HepG2 (cell line): ENCODE measurements at regions not wholly inside any gene's neighbourhood (a gene's known extent, or its start where the extent isn't known, plus 50 kb on each side); places are given as distances from the start of the nearest gene placed in this dataset.

Experiments
- ATAC-seq: fragments of 200-7000 bp; cut with Tn5 transposase; 3 replicates; pipeline ENCODE4 v1.9.1; 2020; ENCODE audit warnings: mild to moderate bottlenecking, moderate library complexity
- BruUV-seq: library from RNA; stranded (reverse); fragments of 400-500 nt; replicated peaks from 2 replicates; lab custom pipeline; 2021; lab: Mats Ljungman, UMichigan
- CTCF ChIA-PET: fragments of 300-600 bp; formaldehyde crosslinking; extraction: SDS; loops from one replicate; lab custom pipeline; 2021; ENCODE audit warnings: low total read pairs, inconsistent platforms, low intra/inter-chr PET ratio; lab: Yijun Ruan, JAX
- POLR2A ChIA-PET: fragments of 350-600 bp; sonication (Branson Sonifier 250); formaldehyde crosslinking; loops from one replicate; lab custom pipeline; 2020; ENCODE audit warnings: antibody characterized with exemption, inconsistent platforms; lab: Yijun Ruan, JAX
- DNase-seq: peaks from one replicate; pipeline ENCODE4 v3.0.0-alpha.2; 2015; ENCODE audit warnings: low spot score
- FAIRE-seq: peaks from 3 replicates; lab custom pipeline; 2011; peaks lifted over from hg19 to GRCh38; lab: Jason Lieb, UNC
- H2AFZ ChIP-seq: one replicate; pipeline ENCODE4 v1.6.1; 2011; ENCODE audit warnings: low read length, inconsistent platforms
- H3K27ac ChIP-seq: fragments of 300-600 bp; 3 replicates; pipeline ENCODE4 v1.8.0; 2011; ENCODE audit warnings: mixed run types, mild to moderate bottlenecking, mixed read lengths, low read length, inconsistent platforms; ENCODE audit not compliant: insufficient read depth; ENCODE audit errors: extremely low read length
- H3K27me3 ChIP-seq, 2 experiments: fragments of 200-600 bp in 1 of 2; 2 replicates in 1 of 2; 3 replicates in 1 of 2; pipeline versions ENCODE4 v1.6.0 to v1.8.0; 2011; ENCODE audit warnings: low read length in 2 of 2, mild to moderate bottlenecking in 2 of 2, moderate library complexity in 2 of 2, inconsistent platforms in 1 of 2; ENCODE audit not compliant: insufficient read depth in 2 of 2, control insufficient read depth in 1 of 2
- H3K36me3 ChIP-seq, 2 experiments: fragments of 200-600 bp in 1 of 2; replicated peaks in 1 of 2; 2 replicates in 1 of 2; 3 replicates in 1 of 2; pipeline versions ENCODE4 v1.5.1 to v1.8.0; 2011; ENCODE audit warnings: low read length in 2 of 2, inconsistent platforms in 1 of 2; ENCODE audit not compliant: insufficient read depth in 2 of 2, control insufficient read depth in 1 of 2
- H3K4me1 ChIP-seq: 2 replicates; pipeline ENCODE4 v1.5.1; 2012; ENCODE audit warnings: low read length, inconsistent platforms; ENCODE audit not compliant: insufficient read depth
- H3K4me2 ChIP-seq: 2 replicates; pipeline ENCODE4 v1.6.0; 2011; ENCODE audit warnings: low read depth, low read length, inconsistent platforms
- H3K4me3 ChIP-seq, 3 experiments: fragments of 200-600 bp in 1 of 3; sonication (generic), shearing (Covaris generic) in 1 of 3; replicated peaks in 1 of 3; 2 replicates each; pipeline ENCODE4 v1.5.1; 2011 to 2016; ENCODE audit warnings: low read length in 3 of 3, inconsistent platforms in 2 of 3, low read depth in 2 of 3, mild to moderate bottlenecking in 2 of 3, control low read depth in 1 of 3, mixed read lengths in 1 of 3; ENCODE audit not compliant: insufficient read depth in 1 of 3
- H3K79me2 ChIP-seq: one replicate; pipeline ENCODE4 v1.6.1; 2011; ENCODE audit warnings: low read length, inconsistent platforms; ENCODE audit not compliant: insufficient read depth
- H3K9ac ChIP-seq: 2 replicates; pipeline ENCODE4 v1.6.0; 2011; ENCODE audit warnings: mild to moderate bottlenecking, low read depth, low read length, inconsistent platforms; ENCODE audit not compliant: insufficient read depth
- H3K9me3 ChIP-seq: 2 replicates; pipeline ENCODE4 v1.5.1; 2012; ENCODE audit warnings: mild to moderate bottlenecking, low read length
- H4K20me1 ChIP-seq: 2 replicates; pipeline ENCODE4 v1.6.0; 2011; ENCODE audit warnings: inconsistent platforms, mild to moderate bottlenecking, low read length, moderate library complexity; ENCODE audit not compliant: insufficient read depth
- CENPX ChIP-seq: sonication (generic); formaldehyde crosslinking; IDR thresholded peaks from 2 replicates; pipeline ENCODE4 v1.9.0; 2021; ENCODE audit warnings: mild to moderate bottlenecking, missing genetic modification reagents, moderate library complexity
- FOXJ3 ChIP-seq: sonication (generic); formaldehyde crosslinking; IDR thresholded peaks from 2 replicates; pipeline ENCODE4 v1.4.0; 2020; ENCODE audit warnings: missing genetic modification reagents, mild to moderate bottlenecking, borderline replicate concordance
- MLLT10 ChIP-seq: sonication (generic); formaldehyde crosslinking; IDR thresholded peaks from 2 replicates; pipeline ENCODE4 v1.4.0; 2020; ENCODE audit warnings: missing genetic modification reagents
- MXD4 ChIP-seq: IDR thresholded peaks from 2 replicates; pipeline ENCODE4 v1.6.1; 2016; ENCODE audit warnings: mild to moderate bottlenecking, missing biosample characterization, missing genetic modification reagents
- SNAI1 ChIP-seq: sonication (generic); formaldehyde crosslinking; IDR thresholded peaks from 2 replicates; pipeline ENCODE4 v1.5.0; 2020; ENCODE audit warnings: mild to moderate bottlenecking, missing genetic modification reagents, borderline replicate concordance
- ZBTB7B ChIP-seq: sonication (generic); formaldehyde crosslinking; IDR thresholded peaks from 2 replicates; pipeline ENCODE4 v1.4.0; 2020; ENCODE audit warnings: missing genetic modification reagents
- ZNF530 ChIP-seq: sonication (generic); formaldehyde crosslinking; IDR thresholded peaks from 2 replicates; pipeline ENCODE4 v1.5.0; 2020; ENCODE audit warnings: low read depth, mild to moderate bottlenecking, missing genetic modification reagents
- ZNF562 ChIP-seq: sonication (generic); formaldehyde crosslinking; IDR thresholded peaks from 2 replicates; pipeline ENCODE4 v1.8.0; 2022; ENCODE audit warnings: missing genetic modification reagents, borderline replicate concordance
- WGBS: methylation state at CpG from one replicate; pipeline ENCODE4 v1.1.6; 2017; ENCODE audit warnings: low lambda C conversion rate; 5-methylcytosine and 5-hydroxymethylcytosine counted together
- in situ Hi-C: cut with HindIII; loops from 2 replicates; pipeline ENCODE4 v1.10.0; 2017; ENCODE audit warnings: low pct_unique_long_range_greater_than_20kb; ENCODE audit not compliant: extremely low pct_ligation_motif_present
- intact Hi-C: fragments of 100-400 bp; cut with micrococcal nuclease; formaldehyde crosslinking; loops from one replicate; pipeline ENCODE4 v1.10.0; 2022; ENCODE audit not compliant: unreplicated experiment
- TF ChIP-seq, protein P1 (sequence below): IDR thresholded peaks from 2 replicates; pipeline ENCODE4 v1.6.1; 2016
- TF ChIP-seq, protein P2 (sequence below): sonication (generic); formaldehyde crosslinking; conservative IDR thresholded peaks from 2 replicates; pipeline ENCODE4 v1.8.0; 2022; ENCODE audit warnings: mild to moderate bottlenecking, moderate library complexity, missing genetic modification reagents

DNA sequence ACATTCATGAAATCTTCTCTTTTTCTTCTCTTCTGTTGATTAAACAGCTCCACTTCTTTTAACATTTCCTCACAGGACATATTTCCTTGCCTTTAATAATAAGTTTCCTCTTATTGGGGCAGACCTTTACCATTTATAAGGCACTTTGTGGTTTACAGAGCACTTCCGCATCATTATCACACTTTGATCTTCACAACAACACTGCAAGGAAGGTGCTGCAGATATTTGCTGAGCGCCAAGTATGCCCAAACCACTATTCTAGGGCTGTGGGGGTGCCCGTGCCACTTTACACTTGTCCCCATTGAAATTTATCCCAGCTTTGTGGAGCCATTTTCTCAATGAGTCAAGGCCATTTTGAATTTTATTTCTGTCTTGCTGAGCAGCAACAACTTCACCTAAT is 246.6 kb downstream of the SS18 start:
- ChIA-PET POLR2A (no interaction called here), CTCF (no interaction called here)
- in situ Hi-C loops (loop anchor here (25.0 kb wide), 2 partner anchors 281 to 956 kb away; no protein-coding TSS in a partner anchor), intact Hi-C loops (no loop called here)
- H3K79me2 ChIP-seq: no peaks in the 10 kb centered on the region
- no peak overlapping the region for H3K4me3 ChIP-seq
- H3K4me2 ChIP-seq: no peak overlapping the region
- 34% methylated on average over 3 of the region's 3 CpGs for WGBS
- no peaks in the 10 kb centered on the region for H3K9me3 ChIP-seq
- DNase-seq (no peak), ATAC-seq (no peak), FAIRE-seq (no peak)
- H3K9ac ChIP-seq: no peak overlapping the region
- no peaks in the 10 kb centered on the region for H3K4me1 ChIP-seq
- TF ChIP-seq, protein P1, sequence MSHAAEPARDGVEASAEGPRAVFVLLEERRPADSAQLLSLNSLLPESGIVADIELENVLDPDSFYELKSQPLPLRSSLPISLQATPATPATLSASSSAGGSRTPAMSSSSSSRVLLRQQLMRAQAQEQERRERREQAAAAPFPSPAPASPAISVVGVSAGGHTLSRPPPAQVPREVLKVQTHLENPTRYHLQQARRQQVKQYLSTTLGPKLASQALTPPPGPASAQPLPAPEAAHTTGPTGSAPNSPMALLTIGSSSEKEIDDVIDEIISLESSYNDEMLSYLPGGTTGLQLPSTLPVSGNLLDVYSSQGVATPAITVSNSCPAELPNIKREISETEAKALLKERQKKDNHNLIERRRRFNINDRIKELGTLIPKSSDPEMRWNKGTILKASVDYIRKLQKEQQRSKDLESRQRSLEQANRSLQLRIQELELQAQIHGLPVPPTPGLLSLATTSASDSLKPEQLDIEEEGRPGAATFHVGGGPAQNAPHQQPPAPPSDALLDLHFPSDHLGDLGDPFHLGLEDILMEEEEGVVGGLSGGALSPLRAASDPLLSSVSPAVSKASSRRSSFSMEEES (CRISPR knock-in tag): no peak
- TF ChIP-seq, protein P2, sequence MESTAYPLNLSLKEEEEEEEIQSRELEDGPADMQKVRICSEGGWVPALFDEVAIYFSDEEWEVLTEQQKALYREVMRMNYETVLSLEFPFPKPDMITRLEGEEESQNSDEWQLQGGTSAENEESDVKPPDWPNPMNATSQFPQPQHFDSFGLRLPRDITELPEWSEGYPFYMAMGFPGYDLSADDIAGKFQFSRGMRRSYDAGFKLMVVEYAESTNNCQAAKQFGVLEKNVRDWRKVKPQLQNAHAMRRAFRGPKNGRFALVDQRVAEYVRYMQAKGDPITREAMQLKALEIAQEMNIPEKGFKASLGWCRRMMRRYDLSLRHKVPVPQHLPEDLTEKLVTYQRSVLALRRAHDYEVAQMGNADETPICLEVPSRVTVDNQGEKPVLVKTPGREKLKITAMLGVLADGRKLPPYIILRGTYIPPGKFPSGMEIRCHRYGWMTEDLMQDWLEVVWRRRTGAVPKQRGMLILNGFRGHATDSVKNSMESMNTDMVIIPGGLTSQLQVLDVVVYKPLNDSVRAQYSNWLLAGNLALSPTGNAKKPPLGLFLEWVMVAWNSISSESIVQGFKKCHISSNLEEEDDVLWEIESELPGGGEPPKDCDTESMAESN: no peak
- no peak for TF ChIP-seq MLLT10 (CRISPR knock-in tag)
- no peak for TF ChIP-seq FOXJ3 (CRISPR knock-in tag)
- no peak for TF ChIP-seq ZNF562
- no peak for TF ChIP-seq SNAI1 (CRISPR knock-in tag)
- TF ChIP-seq CENPX: no peak
- TF ChIP-seq ZNF530 (CRISPR knock-in tag): no peak
- TF ChIP-seq ZBTB7B (CRISPR knock-in tag): no peak
- TF ChIP-seq MXD4 (CRISPR knock-in tag): no peak
- H3K36me3 ChIP-seq: no peaks in the 10 kb centered on the region
- no peaks in the 10 kb centered on the region for H4K20me1 ChIP-seq
- no peak overlapping the region for H3K27ac ChIP-seq
- BruUV-seq: no TSS peak
- no peak overlapping the region for H2AFZ ChIP-seq
- H3K27me3 ChIP-seq: no peaks in the 10 kb centered on the region
